ENCODE measurements at regions not wholly inside any gene's neighbourhood (a gene's known extent, or its start where the extent isn't known, plus 50 kb on each side); places are given as distances from the start of the nearest gene placed in this dataset.

- no peak overlapping the region for H3K27ac ChIP-seq
- TF ChIP-seq, protein P1, sequence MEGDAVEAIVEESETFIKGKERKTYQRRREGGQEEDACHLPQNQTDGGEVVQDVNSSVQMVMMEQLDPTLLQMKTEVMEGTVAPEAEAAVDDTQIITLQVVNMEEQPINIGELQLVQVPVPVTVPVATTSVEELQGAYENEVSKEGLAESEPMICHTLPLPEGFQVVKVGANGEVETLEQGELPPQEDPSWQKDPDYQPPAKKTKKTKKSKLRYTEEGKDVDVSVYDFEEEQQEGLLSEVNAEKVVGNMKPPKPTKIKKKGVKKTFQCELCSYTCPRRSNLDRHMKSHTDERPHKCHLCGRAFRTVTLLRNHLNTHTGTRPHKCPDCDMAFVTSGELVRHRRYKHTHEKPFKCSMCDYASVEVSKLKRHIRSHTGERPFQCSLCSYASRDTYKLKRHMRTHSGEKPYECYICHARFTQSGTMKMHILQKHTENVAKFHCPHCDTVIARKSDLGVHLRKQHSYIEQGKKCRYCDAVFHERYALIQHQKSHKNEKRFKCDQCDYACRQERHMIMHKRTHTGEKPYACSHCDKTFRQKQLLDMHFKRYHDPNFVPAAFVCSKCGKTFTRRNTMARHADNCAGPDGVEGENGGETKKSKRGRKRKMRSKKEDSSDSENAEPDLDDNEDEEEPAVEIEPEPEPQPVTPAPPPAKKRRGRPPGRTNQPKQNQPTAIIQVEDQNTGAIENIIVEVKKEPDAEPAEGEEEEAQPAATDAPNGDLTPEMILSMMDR (conservative IDR thresholded peaks at IDR 0.05) = no peak
Observed at GRCh38 chr7:121521711-121522400, 125.7 kb upstream of the FAM3C start.

- no peak overlapping the region for H3K27ac ChIP-seq
- TF ChIP-seq, protein P1 (conservative IDR thresholded peaks at IDR 0.05) = no peak
Observed at GRCh38 chr7:121520911-121521310, 124.8 kb upstream of the FAM3C start.

GRCh38 chr7:121519548-121520521 is 123.7 kb upstream of the FAM3C start:
- H3K27ac ChIP-seq = no peak overlapping the region
- TF ChIP-seq, protein P1 (conservative IDR thresholded peaks at IDR 0.05) = no peak

- TF ChIP-seq, protein P1 (conservative IDR thresholded peaks at IDR 0.05) = no peak
- no peak overlapping the region for H3K27ac ChIP-seq
Observed at GRCh38 chr7:121517591-121517990, 121.5 kb upstream of the FAM3C start.

- TF ChIP-seq, protein P1 (conservative IDR thresholded peaks at IDR 0.05) = no peak
- H3K27ac ChIP-seq = no peak overlapping the region
Observed at GRCh38 chr7:121516821-121517220, 120.7 kb upstream of the FAM3C start.

DNA sequence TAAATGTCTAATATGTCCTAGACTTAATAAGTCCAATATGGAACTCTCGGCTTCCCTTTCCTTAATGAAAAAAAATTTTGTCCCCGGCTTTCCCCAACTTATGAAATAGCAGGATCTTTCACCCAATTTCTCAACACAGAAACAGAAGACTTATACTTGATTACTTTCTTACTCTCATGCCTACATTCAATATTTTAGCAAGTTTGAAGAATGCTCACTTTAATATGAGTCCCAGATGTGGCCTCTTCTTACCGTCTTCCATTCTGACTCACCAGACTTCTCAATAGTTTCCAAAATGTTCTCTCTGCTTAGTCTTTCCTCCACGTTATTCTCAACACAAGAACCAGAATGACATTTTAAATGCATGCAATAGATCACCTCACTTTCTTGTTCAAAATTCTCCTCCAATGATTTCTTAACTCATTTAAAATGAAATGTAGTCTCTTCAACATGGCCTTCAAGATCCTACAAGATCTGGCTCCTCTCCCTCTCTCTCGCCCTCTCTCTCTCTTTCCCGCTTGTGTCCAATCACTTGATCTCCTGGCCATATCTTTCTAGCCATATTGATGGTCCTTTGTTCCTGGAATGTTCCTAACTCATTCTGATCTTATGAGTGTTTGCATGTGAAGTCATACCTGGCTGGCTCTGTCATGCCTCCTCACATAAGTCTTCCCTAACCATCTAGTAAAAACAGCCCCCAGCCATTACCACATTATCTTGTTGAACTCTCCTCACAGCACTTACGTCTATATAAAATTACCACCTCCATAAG is 119.7 kb upstream of the FAM3C start:
- TF ChIP-seq, protein P1 (conservative IDR thresholded peaks at IDR 0.05) = no peak
- no peak overlapping the region for H3K27ac ChIP-seq

- TF ChIP-seq, protein P1 (conservative IDR thresholded peaks at IDR 0.05) = no peak
- no peak overlapping the region for H3K27ac ChIP-seq
Observed at GRCh38 chr7:121515229-121515628, 119.1 kb upstream of the FAM3C start.
